ENCODE measurements at regions not wholly inside any gene's neighbourhood (a gene's known extent, or its start where the extent isn't known, plus 50 kb on each side); places are given as distances from the start of the nearest gene placed in this dataset.

GRCh38 chr14:36054353-36055051 is 122.0 kb downstream of the PTCSC3 start:
- TF ChIP-seq TAF1 (IDR thresholded peaks at IDR 0.05; ENCODE audit: low read depth, low read length) (no peak), PAX5 (IDR thresholded peaks at IDR 0.05; ENCODE audit: insufficient read depth, low read length, severe bottlenecking) (no peak), POLR2AphosphoS5 (IDR thresholded peaks at IDR 0.05; ENCODE audit: low read depth, low read length) (no peak), POLR2A (IDR thresholded peaks at IDR 0.05; ENCODE audit: low read depth, low read length) (no peak), SPI1 (IDR thresholded peaks at IDR 0.05; ENCODE audit: low read depth, low read length) (no peak)
